AG04449 (cell line): ENCODE measurements at regions not wholly inside any gene's neighbourhood (a gene's known extent, or its start where the extent isn't known, plus 50 kb on each side); places are given as distances from the start of the nearest gene placed in this dataset.
"Not testable (repeated sequence)": the region's sequence is repeated elsewhere in the genome, so short reads cannot be mapped to it uniquely, and the experiment has no call there.

ENCODE experiments used
- CTCF ChIA-PET: fragments of 350-600 bp; formaldehyde crosslinking; extraction: SDS; loops from one replicate; lab custom pipeline; 2021; ENCODE audit warnings: antibody characterized with exemption; lab: Yijun Ruan, JAX
- POLR2A ChIA-PET: fragments of 400-600, 350-600 bp; formaldehyde crosslinking; extraction: SDS; loops from one replicate; lab custom pipeline; 2020; ENCODE audit warnings: antibody characterized with exemption, inconsistent platforms; lab: Yijun Ruan, JAX
- DNase-seq: peaks from one replicate; pipeline ENCODE4 v3.0.0-alpha.2; 2010; ENCODE audit warnings: low read depth, low spot score
- H3K4me3 ChIP-seq: 2 replicates; pipeline ENCODE4 v1.5.1; 2011; ENCODE audit warnings: low read depth, mild to moderate bottlenecking, control low read depth, low read length
- TF ChIP-seq, protein P1 (sequence below): IDR thresholded peaks from one replicate; pipeline ENCODE4 v1.5.1; 2011; ENCODE audit warnings: mild to moderate bottlenecking, moderate library complexity, low read length, control low read depth, inconsistent platforms; ENCODE audit not compliant: insufficient read depth; ENCODE audit errors: missing control alignments

DNA sequence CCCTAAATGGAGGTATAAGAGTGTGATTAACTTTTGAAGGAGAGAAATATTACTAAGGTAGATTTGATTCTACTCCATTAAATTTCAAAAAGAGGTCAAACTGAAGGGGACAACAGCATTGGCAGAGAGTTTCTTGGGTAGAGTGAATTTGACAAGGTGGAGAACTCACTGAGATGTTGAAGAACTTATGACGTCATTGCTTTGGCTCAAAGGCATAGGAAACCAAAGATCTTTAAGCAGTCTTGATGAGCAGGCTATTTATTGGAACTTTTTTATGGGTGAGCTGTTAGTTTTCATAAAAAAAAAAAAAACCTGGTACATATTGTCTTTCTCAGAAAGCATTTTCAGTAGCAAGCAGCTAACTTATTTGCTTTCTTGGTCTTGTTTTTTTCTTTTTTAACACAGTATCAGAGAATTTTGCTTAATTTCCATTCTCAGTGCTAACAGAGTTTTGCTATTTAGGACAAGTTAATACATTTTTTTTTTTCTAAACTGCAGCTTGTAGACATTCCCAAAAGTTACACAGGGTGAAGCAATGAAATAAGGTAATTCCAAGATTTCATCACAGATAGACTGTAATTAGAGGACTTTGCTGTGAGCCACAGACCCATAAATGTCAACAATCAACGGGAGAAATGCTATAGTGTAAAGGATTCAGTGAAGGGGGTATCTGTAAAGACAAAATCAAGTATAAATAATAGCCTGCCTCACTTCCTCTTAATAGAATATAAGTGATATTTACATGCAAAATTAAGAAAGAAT is 412.2 kb upstream of the KLHL1 start:
- CTCF ChIA-PET, result no interaction called here
- POLR2A ChIA-PET, result no interaction called here
- no peak for DNase-seq
- TF ChIP-seq, protein P1, sequence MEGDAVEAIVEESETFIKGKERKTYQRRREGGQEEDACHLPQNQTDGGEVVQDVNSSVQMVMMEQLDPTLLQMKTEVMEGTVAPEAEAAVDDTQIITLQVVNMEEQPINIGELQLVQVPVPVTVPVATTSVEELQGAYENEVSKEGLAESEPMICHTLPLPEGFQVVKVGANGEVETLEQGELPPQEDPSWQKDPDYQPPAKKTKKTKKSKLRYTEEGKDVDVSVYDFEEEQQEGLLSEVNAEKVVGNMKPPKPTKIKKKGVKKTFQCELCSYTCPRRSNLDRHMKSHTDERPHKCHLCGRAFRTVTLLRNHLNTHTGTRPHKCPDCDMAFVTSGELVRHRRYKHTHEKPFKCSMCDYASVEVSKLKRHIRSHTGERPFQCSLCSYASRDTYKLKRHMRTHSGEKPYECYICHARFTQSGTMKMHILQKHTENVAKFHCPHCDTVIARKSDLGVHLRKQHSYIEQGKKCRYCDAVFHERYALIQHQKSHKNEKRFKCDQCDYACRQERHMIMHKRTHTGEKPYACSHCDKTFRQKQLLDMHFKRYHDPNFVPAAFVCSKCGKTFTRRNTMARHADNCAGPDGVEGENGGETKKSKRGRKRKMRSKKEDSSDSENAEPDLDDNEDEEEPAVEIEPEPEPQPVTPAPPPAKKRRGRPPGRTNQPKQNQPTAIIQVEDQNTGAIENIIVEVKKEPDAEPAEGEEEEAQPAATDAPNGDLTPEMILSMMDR, result no peak
- H3K4me3 ChIP-seq, result no peak overlapping the region

DNA sequence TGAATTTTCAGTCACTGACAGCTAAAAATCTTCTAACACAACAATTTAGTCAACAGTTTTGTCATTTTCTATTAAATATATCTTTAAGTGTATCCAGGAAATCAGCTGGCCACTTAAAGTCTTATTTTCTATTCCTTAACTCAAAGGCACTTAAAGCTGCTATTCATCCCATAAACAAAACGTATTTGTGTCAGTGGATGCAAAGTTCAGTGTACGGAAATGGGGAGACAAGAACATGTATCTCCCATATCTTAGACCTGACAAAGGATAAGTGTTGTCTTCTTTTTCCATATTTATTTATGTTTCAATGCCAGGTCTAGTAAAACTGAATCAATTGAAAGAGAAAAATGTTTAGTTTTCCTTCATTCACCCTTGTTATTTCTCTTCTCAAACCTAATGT is 409.8 kb upstream of the KLHL1 start:
- ChIA-PET POLR2A (no interaction called here), CTCF (no interaction called here)

DNA sequence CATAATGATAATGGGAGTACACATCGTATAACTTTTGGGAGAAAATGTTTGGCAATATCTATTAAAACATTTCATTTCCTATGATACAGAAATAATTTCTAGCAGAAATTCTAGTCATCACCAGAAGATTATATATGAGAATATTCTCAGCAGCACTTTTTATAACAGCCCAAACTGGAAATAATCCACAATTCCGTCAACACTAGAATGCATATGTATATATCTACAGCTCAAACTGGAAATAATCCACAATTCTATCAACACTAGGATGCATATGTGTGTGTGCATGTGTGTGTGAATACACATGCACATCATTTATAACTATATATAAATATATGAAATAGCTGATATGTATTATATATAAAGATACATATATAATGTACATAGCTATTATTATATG is 408.0 kb upstream of the KLHL1 start:
- ChIA-PET POLR2A (no interaction called here), CTCF (no interaction called here)
- no peak overlapping the region for H3K4me3 ChIP-seq
- TF ChIP-seq, protein P1, result no peak
- no peak for DNase-seq

More for the DNA sequence above, 409.8 kb upstream of the KLHL1 start:
- DNase-seq, result no peak
- TF ChIP-seq, protein P1, result no peak
- H3K4me3 ChIP-seq, result no peak overlapping the region

DNA sequence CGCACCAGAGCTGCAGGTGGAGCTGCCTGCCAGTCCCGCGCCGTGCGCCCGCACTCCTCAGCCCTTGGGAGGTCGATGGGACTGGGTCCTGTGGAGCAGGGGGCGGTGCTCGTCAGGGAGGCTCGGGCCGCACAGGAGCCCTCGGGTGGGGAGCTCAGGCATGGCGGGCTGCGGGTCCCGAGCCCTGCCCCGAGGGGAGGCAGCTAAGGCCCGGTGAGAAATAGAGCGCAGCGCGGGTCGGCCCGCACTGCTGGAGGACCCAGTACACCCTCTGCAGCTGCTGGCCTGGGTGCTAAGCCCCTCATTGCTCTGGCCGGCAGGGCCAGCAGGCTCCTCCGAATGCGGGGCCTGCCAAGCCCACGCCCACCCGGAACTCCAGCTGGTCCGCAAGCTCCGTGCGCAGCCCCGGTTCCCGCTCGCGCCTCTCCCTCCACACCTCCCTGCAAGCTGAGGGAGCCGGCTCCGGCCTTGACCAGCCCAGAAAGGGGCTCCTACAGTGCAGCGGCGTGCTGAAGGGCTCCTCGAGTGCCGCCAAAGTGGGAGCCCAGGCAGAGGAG is 403.7 kb upstream of the KLHL1 start:
- H3K4me3 ChIP-seq, DNase-seq, CTCF ChIA-PET, POLR2A ChIA-PET: not testable (repeated sequence)

DNA sequence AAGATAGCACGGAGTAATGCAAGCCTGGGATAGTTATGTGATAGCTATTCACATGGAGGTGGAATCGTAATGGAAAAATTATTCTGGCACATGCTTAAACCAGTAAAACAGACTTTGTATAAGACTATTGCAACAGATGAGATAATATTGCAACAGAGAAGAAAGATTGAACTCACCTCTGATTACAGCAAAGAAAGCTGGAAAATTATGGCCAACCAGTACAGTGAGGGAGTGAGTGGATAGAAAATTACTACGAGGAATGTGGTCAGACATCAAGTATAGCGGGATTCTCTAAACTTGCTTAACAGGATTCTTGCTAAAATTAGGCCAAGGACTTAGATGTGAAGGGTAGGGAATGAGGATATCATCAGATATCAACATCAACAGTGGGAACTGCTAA is 397.6 kb upstream of the KLHL1 start:
- no peak overlapping the region for H3K4me3 ChIP-seq
- TF ChIP-seq, protein P1, result no peak
- no peak for DNase-seq
- POLR2A ChIA-PET, result no interaction called here
- CTCF ChIA-PET, result no interaction called here

DNA sequence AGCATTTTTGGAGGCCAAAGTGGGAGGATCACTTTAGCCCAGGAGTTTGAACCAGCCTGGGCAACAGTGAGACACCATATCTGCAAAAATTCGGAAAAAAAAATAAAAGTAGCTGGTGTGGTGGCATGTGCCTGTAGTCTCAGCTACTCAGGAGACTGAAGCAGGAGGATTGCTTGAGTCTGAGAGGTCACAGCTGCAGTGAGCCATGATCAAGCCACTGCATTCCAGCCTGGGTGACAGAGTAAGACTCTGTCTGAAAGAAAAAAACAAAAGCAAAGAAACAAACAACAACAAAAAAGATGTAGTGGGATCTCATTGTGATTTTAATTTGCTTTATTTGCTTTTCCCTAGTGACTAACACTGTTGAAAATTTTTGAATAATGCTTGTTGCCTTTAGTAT is 394.7 kb upstream of the KLHL1 start:
- ChIA-PET POLR2A (no interaction called here), CTCF (no interaction called here)
- TF ChIP-seq, protein P1, result no peak
- H3K4me3 ChIP-seq, result no peak overlapping the region
- no peak for DNase-seq
